Panc1 (cell line): ENCODE measurements at regions not wholly inside any gene's neighbourhood (a gene's known extent, or its start where the extent isn't known, plus 50 kb on each side); places are given as distances from the start of the nearest gene placed in this dataset.
"Not testable (repeated sequence)": the region's sequence is repeated elsewhere in the genome, so short reads cannot be mapped to it uniquely, and the experiment has no call there.

Source experiments
- CTCF ChIP-seq: fragments of 450-650 bp; IDR thresholded peaks from 2 replicates; pipeline ENCODE4 v1.5.1; 2017; ENCODE audit warnings: mild to moderate bottlenecking
- POLR2AphosphoS5 ChIP-seq: IDR thresholded peaks from 2 replicates; pipeline ENCODE4 v1.6.1; 2012; ENCODE audit warnings: mild to moderate bottlenecking, low read depth, low read length, moderate library complexity
- TCF7L2 ChIP-seq: IDR thresholded peaks from 2 replicates; pipeline ENCODE4 v1.6.1; 2011; ENCODE audit warnings: mild to moderate bottlenecking, low read depth, low read length, inconsistent platforms
- TF ChIP-seq, protein P1 (sequence below), 2 experiments: IDR thresholded peaks; 2 replicates each; pipeline ENCODE4 v1.6.1; 2011 to 2012; ENCODE audit warnings: low read depth in 2 of 2, control low read depth in 1 of 2, low read length in 1 of 2, mild to moderate bottlenecking in 1 of 2, moderate library complexity in 1 of 2; ENCODE audit not compliant: insufficient read depth in 1 of 2

DNA sequence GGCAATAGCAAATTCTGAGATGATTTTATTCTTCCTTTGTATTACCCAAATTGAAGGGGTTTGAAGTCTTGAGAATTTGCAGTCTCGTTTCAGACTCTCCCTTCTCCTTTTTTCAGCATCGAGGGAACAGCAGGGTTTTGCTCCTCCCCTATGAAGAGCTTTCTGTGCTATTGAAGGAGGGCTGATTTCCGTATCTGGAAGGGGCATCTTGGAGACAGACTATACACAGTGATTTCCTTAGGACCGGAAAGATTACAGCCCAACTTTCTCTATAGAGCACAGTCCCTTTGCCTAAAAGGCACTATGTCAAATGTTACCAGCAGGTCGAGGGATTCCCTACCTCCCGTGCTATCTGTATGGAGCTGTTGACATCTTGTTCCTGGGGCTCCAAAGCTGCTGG lies 50.2 kb upstream of the ZNF195 start:
- not testable (repeated sequence) for TF ChIP-seq CTCF, TCF7L2, POLR2AphosphoS5
- TF ChIP-seq, protein P1, sequence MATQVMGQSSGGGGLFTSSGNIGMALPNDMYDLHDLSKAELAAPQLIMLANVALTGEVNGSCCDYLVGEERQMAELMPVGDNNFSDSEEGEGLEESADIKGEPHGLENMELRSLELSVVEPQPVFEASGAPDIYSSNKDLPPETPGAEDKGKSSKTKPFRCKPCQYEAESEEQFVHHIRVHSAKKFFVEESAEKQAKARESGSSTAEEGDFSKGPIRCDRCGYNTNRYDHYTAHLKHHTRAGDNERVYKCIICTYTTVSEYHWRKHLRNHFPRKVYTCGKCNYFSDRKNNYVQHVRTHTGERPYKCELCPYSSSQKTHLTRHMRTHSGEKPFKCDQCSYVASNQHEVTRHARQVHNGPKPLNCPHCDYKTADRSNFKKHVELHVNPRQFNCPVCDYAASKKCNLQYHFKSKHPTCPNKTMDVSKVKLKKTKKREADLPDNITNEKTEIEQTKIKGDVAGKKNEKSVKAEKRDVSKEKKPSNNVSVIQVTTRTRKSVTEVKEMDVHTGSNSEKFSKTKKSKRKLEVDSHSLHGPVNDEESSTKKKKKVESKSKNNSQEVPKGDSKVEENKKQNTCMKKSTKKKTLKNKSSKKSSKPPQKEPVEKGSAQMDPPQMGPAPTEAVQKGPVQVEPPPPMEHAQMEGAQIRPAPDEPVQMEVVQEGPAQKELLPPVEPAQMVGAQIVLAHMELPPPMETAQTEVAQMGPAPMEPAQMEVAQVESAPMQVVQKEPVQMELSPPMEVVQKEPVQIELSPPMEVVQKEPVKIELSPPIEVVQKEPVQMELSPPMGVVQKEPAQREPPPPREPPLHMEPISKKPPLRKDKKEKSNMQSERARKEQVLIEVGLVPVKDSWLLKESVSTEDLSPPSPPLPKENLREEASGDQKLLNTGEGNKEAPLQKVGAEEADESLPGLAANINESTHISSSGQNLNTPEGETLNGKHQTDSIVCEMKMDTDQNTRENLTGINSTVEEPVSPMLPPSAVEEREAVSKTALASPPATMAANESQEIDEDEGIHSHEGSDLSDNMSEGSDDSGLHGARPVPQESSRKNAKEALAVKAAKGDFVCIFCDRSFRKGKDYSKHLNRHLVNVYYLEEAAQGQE (IDR thresholded peaks at IDR 0.05; ENCODE audit: insufficient read depth in 1 of 2, low read depth in 2 of 2, low read length in 1 of 2) = not testable (repeated sequence)
